ENCODE measurements at regions not wholly inside any gene's neighbourhood (a gene's known extent, or its start where the extent isn't known, plus 50 kb on each side); places are given as distances from the start of the nearest gene placed in this dataset.
"Not testable (repeated sequence)": the region's sequence is repeated elsewhere in the genome, so short reads cannot be mapped to it uniquely, and the experiment has no call there.

DNA sequence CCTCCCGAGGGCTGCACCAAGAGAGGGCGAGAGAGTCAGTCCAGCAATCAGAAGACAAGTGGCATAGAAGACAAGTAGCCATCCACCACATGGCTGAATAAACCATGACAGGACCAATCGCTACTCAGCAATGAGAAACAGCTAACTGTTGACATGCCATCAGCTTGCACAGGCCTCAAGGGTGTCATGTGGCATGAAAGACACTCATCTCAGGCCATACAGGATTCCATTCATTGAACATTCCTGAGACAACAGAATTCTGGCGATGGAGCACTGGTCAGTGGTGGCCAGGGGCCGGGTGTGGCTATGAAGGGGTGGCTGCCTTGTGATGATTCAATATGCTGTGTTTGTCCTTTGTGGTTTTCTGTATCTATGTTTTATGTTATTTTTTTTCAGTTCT, 182.0 kb downstream of the ADRA2C start:
- TF ChIP-seq POLR2AphosphoS5, CTCF, EP300 (IDR thresholded peaks at IDR 0.05): not testable (repeated sequence)
